ENCODE measurements at regions not wholly inside any gene's neighbourhood (a gene's known extent, or its start where the extent isn't known, plus 50 kb on each side); places are given as distances from the start of the nearest gene placed in this dataset.

- no peak for DNase-seq (ENCODE audit: extremely low read depth, low read depth)
- no peak overlapping the region for H3K4me3 ChIP-seq (replicated peaks; ENCODE audit: low read depth, low read length)
- no peak for TF ChIP-seq CTCF (IDR thresholded peaks at IDR 0.05; ENCODE audit: low read depth, low read length, missing control alignments)
These were observed 74.8 kb downstream of the CBLL2 start for GRCh38 chrX:22347491-22347890.

GRCh38 chrX:22349116-22349515 is 76.4 kb downstream of the CBLL2 start:
- H3K4me3 ChIP-seq (replicated peaks; ENCODE audit: low read depth, low read length): no peak overlapping the region
- TF ChIP-seq CTCF (IDR thresholded peaks at IDR 0.05; ENCODE audit: low read depth, low read length, missing control alignments): no peak
- DNase-seq (ENCODE audit: extremely low read depth, low read depth): no peak

DNA sequence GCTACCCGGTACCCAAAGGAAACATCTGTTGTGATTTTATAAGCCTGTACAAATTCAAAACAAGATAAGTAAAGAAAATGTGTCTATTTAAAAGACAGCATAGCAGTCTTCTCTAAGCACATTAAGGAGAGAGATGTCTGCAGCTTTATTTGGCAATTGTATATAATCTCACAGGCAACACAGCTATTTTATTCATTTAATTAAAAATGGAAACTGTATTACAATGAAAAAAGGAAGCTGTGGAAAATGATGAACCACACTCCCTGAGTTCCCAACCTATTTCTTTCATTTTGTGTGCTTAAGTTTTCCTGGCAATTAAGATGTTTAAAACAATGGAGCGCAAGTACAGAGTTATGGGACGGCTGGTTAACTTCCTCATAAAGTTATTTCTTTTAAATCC is 78.4 kb downstream of the CBLL2 start:
- no peak for DNase-seq (ENCODE audit: extremely low read depth, low read depth)
- H3K4me3 ChIP-seq (replicated peaks; ENCODE audit: low read depth, low read length): no peak overlapping the region
- TF ChIP-seq CTCF (IDR thresholded peaks at IDR 0.05; ENCODE audit: low read depth, low read length, missing control alignments): no peak

DNA sequence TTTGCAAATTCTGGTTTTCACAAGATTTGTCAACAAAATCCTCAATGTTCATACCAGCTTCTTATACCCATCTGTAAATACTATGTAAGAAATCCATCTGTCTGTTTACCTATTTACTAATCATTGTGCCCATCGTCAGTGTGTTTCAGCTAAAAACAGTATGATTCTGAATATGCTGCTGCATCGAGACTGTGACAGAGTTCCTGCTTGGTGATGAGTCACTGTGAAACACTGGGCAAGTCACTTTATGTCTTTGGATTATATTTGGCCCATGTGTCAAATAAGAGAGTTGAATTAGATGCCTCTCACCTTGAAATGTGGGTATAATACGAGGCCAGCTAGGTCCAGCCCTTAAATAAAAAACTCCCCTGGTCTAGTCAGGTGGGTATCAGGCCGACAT is 79.3 kb downstream of the CBLL2 start:
- DNase-seq (ENCODE audit: extremely low read depth, low read depth): no peak
- TF ChIP-seq CTCF (IDR thresholded peaks at IDR 0.05; ENCODE audit: low read depth, low read length, missing control alignments): no peak
- no peak overlapping the region for H3K4me3 ChIP-seq (replicated peaks; ENCODE audit: low read depth, low read length)

DNA sequence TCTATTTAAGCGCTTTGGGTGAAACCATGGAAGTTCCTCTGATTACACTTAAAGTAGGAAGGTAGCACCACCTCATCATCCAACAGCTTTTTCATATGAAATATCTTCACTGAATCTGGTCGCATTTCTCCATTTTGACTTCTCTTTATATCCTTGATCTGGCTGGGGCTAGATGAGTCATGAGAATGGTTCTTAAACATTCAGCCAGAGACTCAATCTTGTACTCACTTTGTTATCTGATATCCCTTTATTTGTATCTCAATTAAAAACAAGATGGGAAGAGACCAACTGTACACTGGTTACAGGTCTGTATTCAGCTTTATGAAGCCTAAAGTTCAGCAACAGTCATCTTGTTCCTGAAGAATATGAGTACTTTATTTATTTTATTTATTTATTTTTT is 84.9 kb downstream of the CBLL2 start:
- no peak for TF ChIP-seq CTCF (IDR thresholded peaks at IDR 0.05; ENCODE audit: low read depth, low read length, missing control alignments)
- DNase-seq (ENCODE audit: extremely low read depth, low read depth): no peak
- H3K4me3 ChIP-seq (replicated peaks; ENCODE audit: low read depth, low read length): no peak overlapping the region

GRCh38 chrX:22360129-22360528 is 87.4 kb downstream of the CBLL2 start:
- no peak for TF ChIP-seq CTCF (IDR thresholded peaks at IDR 0.05; ENCODE audit: low read depth, low read length, missing control alignments)
- DNase-seq (ENCODE audit: extremely low read depth, low read depth): no peak
- H3K4me3 ChIP-seq (replicated peaks; ENCODE audit: low read depth, low read length): no peak overlapping the region

GRCh38 chrX:22365460-22365859 is 92.7 kb downstream of the CBLL2 start:
- no peak for TF ChIP-seq CTCF (IDR thresholded peaks at IDR 0.05; ENCODE audit: low read depth, low read length, missing control alignments)
- H3K4me3 ChIP-seq (replicated peaks; ENCODE audit: low read depth, low read length): no peak overlapping the region
- DNase-seq (ENCODE audit: extremely low read depth, low read depth): no peak

Data from HFF-Myc (cell line).